Parathyroid adenoma (tissue), 2 donors: ENCODE measurements at regions not wholly inside any gene's neighbourhood (a gene's known extent, or its start where the extent isn't known, plus 50 kb on each side); places are given as distances from the start of the nearest gene placed in this dataset.

Source experiments
- H2AFZ ChIP-seq: fragments of 300-600 bp; sonication (generic); one replicate; pipeline ENCODE4 v1.7.0; 2017; ENCODE audit warnings: antibody characterized with exemption, mild to moderate bottlenecking
- H3K27ac ChIP-seq: fragments of 300-600 bp; sonication (generic); one replicate; pipeline ENCODE4 v1.7.0; 2017
- H3K27me3 ChIP-seq: fragments of 300-600 bp; sonication (generic); one replicate; pipeline ENCODE4 v1.7.0; 2017; ENCODE audit warnings: low read length; ENCODE audit not compliant: control insufficient read depth, insufficient read depth
- H3K36me3 ChIP-seq: fragments of 300-600 bp; sonication (generic); one replicate; pipeline ENCODE4 v1.7.0; 2017; ENCODE audit warnings: low read length; ENCODE audit not compliant: control insufficient read depth, insufficient read depth
- H3K4me1 ChIP-seq: fragments of 300-600 bp; sonication (generic); one replicate; pipeline ENCODE4 v1.7.0; 2017; ENCODE audit warnings: control low read depth
- H3K4me2 ChIP-seq: fragments of 300-600 bp; sonication (generic); one replicate; pipeline ENCODE4 v1.7.0; 2017; ENCODE audit warnings: low read length
- H3K4me3 ChIP-seq: fragments of 300-600 bp; sonication (generic); one replicate; pipeline ENCODE4 v1.7.0; 2017; ENCODE audit warnings: low read depth, low read length
- H3K79me2 ChIP-seq: fragments of 300-600 bp; sonication (generic); one replicate; pipeline ENCODE4 v1.7.0; 2017; ENCODE audit warnings: control low read depth
- H3K9ac ChIP-seq: fragments of 300-600 bp; sonication (generic); one replicate; pipeline ENCODE4 v1.7.0; 2017; ENCODE audit warnings: mild to moderate bottlenecking
- H3K9me3 ChIP-seq: fragments of 300-600 bp; sonication (generic); one replicate; pipeline ENCODE4 v1.7.0; 2017; ENCODE audit warnings: low read length; ENCODE audit not compliant: control insufficient read depth
- TF ChIP-seq, protein P1 (sequence below): fragments of 300-600 bp; sonication (generic); IDR thresholded peaks from one replicate; pipeline ENCODE4 v1.7.0; 2017; ENCODE audit warnings: antibody characterized with exemption, mild to moderate bottlenecking
- donor health status: primary hyperparathyroidism.

DNA sequence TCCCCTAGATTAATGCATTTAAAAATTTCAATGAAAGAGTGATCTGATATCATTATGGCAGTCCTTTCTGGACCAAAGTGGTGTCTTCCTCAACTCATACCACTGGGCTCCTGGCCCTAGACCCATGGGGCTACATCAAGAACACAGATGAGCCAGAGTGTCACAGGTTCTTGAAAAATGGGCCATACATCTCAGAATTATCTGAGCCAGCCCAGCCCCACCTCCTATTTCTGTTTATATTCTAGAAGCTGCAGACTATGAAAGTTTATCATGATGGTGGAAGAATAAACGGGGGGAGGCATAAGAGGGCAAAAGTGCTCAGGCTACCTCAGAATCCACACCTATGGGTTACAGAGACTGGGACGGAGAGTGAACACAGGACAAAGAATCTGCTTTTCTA, 120.6 kb upstream of the TACR1 start:
- Histone ChIP-seq H3K79me2 (no peaks in the 10 kb centered on the region), H3K27ac (no peak overlapping the region), H3K4me1 (no peaks in the 10 kb centered on the region), H3K36me3 (no peaks in the 10 kb centered on the region), H3K4me2 (no peak overlapping the region), H3K4me3 (no peak overlapping the region), H3K9me3 (no peaks in the 10 kb centered on the region), H2AFZ (no peak overlapping the region), H3K27me3 (no peaks in the 10 kb centered on the region), H3K9ac (no peak overlapping the region)
- TF ChIP-seq, protein P1, sequence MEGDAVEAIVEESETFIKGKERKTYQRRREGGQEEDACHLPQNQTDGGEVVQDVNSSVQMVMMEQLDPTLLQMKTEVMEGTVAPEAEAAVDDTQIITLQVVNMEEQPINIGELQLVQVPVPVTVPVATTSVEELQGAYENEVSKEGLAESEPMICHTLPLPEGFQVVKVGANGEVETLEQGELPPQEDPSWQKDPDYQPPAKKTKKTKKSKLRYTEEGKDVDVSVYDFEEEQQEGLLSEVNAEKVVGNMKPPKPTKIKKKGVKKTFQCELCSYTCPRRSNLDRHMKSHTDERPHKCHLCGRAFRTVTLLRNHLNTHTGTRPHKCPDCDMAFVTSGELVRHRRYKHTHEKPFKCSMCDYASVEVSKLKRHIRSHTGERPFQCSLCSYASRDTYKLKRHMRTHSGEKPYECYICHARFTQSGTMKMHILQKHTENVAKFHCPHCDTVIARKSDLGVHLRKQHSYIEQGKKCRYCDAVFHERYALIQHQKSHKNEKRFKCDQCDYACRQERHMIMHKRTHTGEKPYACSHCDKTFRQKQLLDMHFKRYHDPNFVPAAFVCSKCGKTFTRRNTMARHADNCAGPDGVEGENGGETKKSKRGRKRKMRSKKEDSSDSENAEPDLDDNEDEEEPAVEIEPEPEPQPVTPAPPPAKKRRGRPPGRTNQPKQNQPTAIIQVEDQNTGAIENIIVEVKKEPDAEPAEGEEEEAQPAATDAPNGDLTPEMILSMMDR = no peak

DNA sequence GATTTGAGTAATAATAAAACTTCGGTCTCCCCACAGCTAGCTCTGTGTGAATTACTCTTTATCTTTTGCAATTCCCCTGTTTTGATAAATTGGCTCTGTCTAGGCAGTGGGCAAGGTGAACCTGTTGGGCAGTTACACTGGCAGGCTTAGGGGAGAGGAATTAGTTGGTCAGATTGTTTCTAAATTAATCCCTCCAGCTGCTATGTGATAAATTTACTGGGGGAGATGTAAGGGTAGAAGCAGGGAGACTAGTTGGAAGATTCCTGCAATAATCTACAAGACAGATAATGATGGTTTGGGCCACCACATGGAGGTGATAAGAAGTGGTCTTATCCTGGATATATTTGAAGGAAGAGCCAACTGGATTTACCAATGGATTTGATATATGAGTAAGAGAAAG, 118.5 kb upstream of the TACR1 start:
- TF ChIP-seq, protein P1 = no peak
- Histone ChIP-seq H3K9me3 (no peaks in the 10 kb centered on the region), H3K27me3 (no peaks in the 10 kb centered on the region), H3K27ac (no peak overlapping the region), H3K79me2 (no peaks in the 10 kb centered on the region), H3K4me1 (no peaks in the 10 kb centered on the region), H3K4me2 (no peak overlapping the region), H3K36me3 (no peaks in the 10 kb centered on the region), H3K4me3 (no peak overlapping the region), H3K9ac (no peak overlapping the region), H2AFZ (no peak overlapping the region)

DNA sequence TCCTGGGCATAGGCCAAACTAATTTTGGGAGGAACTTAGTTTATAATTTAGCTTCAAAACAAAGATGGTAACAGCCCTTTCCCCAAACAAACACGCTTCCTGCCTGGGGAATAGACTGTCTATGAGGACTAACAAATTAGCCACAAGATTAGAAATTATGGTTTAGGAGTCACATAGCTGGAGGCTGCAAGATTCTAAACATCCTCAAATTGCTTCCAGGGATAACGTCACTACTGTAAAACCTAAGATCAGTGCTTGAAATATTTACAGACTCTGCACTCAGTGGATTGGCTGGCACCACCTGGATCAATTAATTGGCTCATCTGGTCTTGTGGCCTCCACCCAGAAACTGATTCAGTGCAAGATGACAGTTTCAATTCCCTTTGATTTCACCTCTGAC, 118.0 kb upstream of the TACR1 start:
- H3K79me2 ChIP-seq = no peaks in the 10 kb centered on the region
- no peak overlapping the region for H3K4me3 ChIP-seq
- H3K4me2 ChIP-seq = no peak overlapping the region
- H3K36me3 ChIP-seq = no peaks in the 10 kb centered on the region
- H3K9me3 ChIP-seq = no peaks in the 10 kb centered on the region
- no peak overlapping the region for H3K9ac ChIP-seq
- TF ChIP-seq, protein P1 = no peak
- no peak overlapping the region for H3K27ac ChIP-seq
- H3K27me3 ChIP-seq = no peaks in the 10 kb centered on the region
- no peak overlapping the region for H2AFZ ChIP-seq
- no peaks in the 10 kb centered on the region for H3K4me1 ChIP-seq

DNA sequence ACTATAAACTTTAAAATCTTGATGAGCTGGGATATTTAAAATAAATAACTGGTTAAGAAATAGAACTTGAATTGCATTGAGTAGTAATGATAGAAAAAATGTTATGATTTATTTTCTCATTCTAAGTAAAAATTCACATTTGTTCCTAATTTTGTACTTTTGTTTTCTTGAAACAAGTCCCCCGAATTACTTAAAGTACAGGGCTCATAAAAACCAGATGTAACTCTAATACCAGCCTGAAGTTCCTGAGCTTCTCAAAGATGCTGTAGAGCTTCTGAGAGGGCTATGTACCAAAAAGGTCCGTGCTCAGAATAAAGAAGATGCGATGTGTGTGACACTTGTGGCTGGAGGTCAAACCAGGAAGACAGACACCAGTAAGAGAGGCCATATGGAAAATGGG, 116.1 kb upstream of the TACR1 start:
- Histone ChIP-seq H3K9ac (no peak overlapping the region), H3K79me2 (no peaks in the 10 kb centered on the region), H3K27me3 (no peaks in the 10 kb centered on the region), H2AFZ (no peak overlapping the region), H3K4me2 (no peak overlapping the region), H3K9me3 (no peaks in the 10 kb centered on the region), H3K27ac (no peak overlapping the region), H3K4me3 (no peak overlapping the region), H3K36me3 (no peaks in the 10 kb centered on the region), H3K4me1 (no peaks in the 10 kb centered on the region)
- TF ChIP-seq, protein P1 = no peak

DNA sequence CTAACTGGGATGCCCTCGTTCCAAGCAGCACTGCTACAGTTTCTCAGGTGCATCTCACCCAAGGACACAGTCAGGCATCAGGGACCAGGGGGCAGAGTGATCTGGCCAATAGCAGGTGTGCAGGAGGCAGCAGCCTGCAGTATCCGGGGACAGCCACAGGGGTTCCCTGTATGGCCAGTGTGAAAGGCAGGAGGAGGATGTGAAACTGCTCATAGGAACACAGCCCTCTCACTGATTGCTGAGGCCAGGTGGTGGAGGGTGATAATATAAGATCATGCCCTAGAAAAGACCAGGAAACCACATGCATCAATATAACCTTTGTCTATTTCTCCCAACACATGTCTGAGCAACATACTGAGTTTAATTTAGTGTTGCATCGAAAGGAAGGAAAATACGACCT, 112.7 kb upstream of the TACR1 start:
- Histone ChIP-seq H3K79me2 (no peaks in the 10 kb centered on the region), H3K9ac (no peak overlapping the region), H3K36me3 (no peaks in the 10 kb centered on the region), H3K4me1 (no peaks in the 10 kb centered on the region), H3K9me3 (no peaks in the 10 kb centered on the region), H3K27me3 (no peaks in the 10 kb centered on the region), H3K4me3 (no peak overlapping the region), H3K27ac (no peak overlapping the region), H2AFZ (no peak overlapping the region), H3K4me2 (no peak overlapping the region)
- TF ChIP-seq, protein P1 = no peak
